H9 (cell line): ENCODE measurements at regions not wholly inside any gene's neighbourhood (a gene's known extent, or its start where the extent isn't known, plus 50 kb on each side); places are given as distances from the start of the nearest gene placed in this dataset.

ENCODE experiments used
- DNase-seq: peaks from one replicate; pipeline ENCODE4 v3.0.0-alpha.2; 2017
- H2AFZ ChIP-seq: one replicate; pipeline ENCODE4 v1.6.1; 2013; ENCODE audit warnings: mild to moderate bottlenecking, low read length, control low read depth, moderate library complexity
- H2AK5ac ChIP-seq: 2 replicates; pipeline ENCODE4 v1.6.1; 2013; ENCODE audit warnings: low read length, control low read depth, mixed read lengths; ENCODE audit not compliant: insufficient read length
- H2BK120ac ChIP-seq: one replicate; pipeline ENCODE4 v1.6.1; 2013; ENCODE audit warnings: low read depth, mild to moderate bottlenecking, low read length, control low read depth, inconsistent platforms; ENCODE audit not compliant: poor library complexity, severe bottlenecking
- H2BK12ac ChIP-seq: 2 replicates; pipeline ENCODE4 v1.6.1; 2013; ENCODE audit warnings: low read length, control low read depth, mixed read lengths, low read depth; ENCODE audit not compliant: insufficient read length
- H2BK15ac ChIP-seq: 2 replicates; pipeline ENCODE4 v1.6.1; 2013; ENCODE audit warnings: low read depth, low read length, control low read depth
- H2BK20ac ChIP-seq: one replicate; pipeline ENCODE4 v1.6.1; 2013; ENCODE audit warnings: low read depth, mild to moderate bottlenecking, low read length, control low read depth, inconsistent platforms; ENCODE audit not compliant: poor library complexity, severe bottlenecking
- H2BK5ac ChIP-seq: 2 replicates; pipeline ENCODE4 v1.6.1; 2013; ENCODE audit warnings: low read length, control low read depth, mixed read lengths; ENCODE audit not compliant: insufficient read length
- H3K14ac ChIP-seq: 2 replicates; pipeline ENCODE4 v1.6.1; 2013; ENCODE audit warnings: low read length, control low read depth; ENCODE audit not compliant: insufficient read depth
- H3K18ac ChIP-seq: 2 replicates; pipeline ENCODE4 v1.6.1; 2013; ENCODE audit warnings: low read depth, mild to moderate bottlenecking, mixed read lengths, low read length, control low read depth; ENCODE audit not compliant: insufficient read length
- H3K23ac ChIP-seq: 2 replicates; pipeline ENCODE4 v1.6.1; 2013; ENCODE audit warnings: low read length, control low read depth, mixed read lengths, low read depth; ENCODE audit not compliant: insufficient read length
- H3K23me2 ChIP-seq: 2 replicates; pipeline ENCODE4 v1.6.1; 2013; ENCODE audit warnings: low read depth, mild to moderate bottlenecking, mixed read lengths, low read length, control low read depth; ENCODE audit not compliant: insufficient read length, poor library complexity, severe bottlenecking
- H3K27ac ChIP-seq: 2 replicates; pipeline ENCODE4 v1.5.1; 2013; ENCODE audit warnings: low read length, control low read depth, mixed read lengths, low read depth; ENCODE audit not compliant: insufficient read length
- H3K27me3 ChIP-seq: 2 replicates; pipeline ENCODE4 v1.6.1; 2013; ENCODE audit warnings: low read length, control low read depth, inconsistent platforms; ENCODE audit not compliant: insufficient read depth
- H3K4ac ChIP-seq: 2 replicates; pipeline ENCODE4 v1.6.1; 2013; ENCODE audit warnings: low read depth, mild to moderate bottlenecking, control low read depth, inconsistent platforms, low read length, moderate library complexity
- H3K4me1 ChIP-seq: 2 replicates; pipeline ENCODE4 v1.6.1; 2013; ENCODE audit warnings: low read length, control low read depth, inconsistent platforms; ENCODE audit not compliant: insufficient read depth
- H3K4me2 ChIP-seq: 2 replicates; pipeline ENCODE4 v1.6.1; 2013; ENCODE audit warnings: low read length, control low read depth, mixed read lengths; ENCODE audit not compliant: insufficient read length, insufficient read depth
- H3K56ac ChIP-seq: 2 replicates; pipeline ENCODE4 v1.6.1; 2013; ENCODE audit warnings: low read depth, mild to moderate bottlenecking, mixed read lengths, low read length, control low read depth; ENCODE audit not compliant: insufficient read length
- H3K79me1 ChIP-seq: 2 replicates; pipeline ENCODE4 v1.6.1; 2013; ENCODE audit warnings: low read depth, mild to moderate bottlenecking, moderate library complexity, low read length, control low read depth, inconsistent platforms; ENCODE audit not compliant: insufficient read depth, poor library complexity, severe bottlenecking
- H3K79me2 ChIP-seq: 2 replicates; pipeline ENCODE4 v1.6.1; 2013; ENCODE audit warnings: low read length, control low read depth, inconsistent platforms; ENCODE audit not compliant: insufficient read depth
- H3K9ac ChIP-seq: 2 replicates; pipeline ENCODE4 v1.6.1; 2013; ENCODE audit warnings: low read length, control low read depth, mixed read lengths; ENCODE audit not compliant: insufficient read length; ENCODE audit errors: extremely low read depth
- H3K9me3 ChIP-seq: one replicate; pipeline ENCODE4 v1.6.1; 2013; ENCODE audit warnings: low read depth, low read length, inconsistent platforms; ENCODE audit not compliant: control insufficient read depth
- H3T11ph ChIP-seq: one replicate; pipeline ENCODE4 v1.6.1; 2013; ENCODE audit warnings: mild to moderate bottlenecking, low read length, control low read depth, inconsistent platforms
- H4K20me1 ChIP-seq: one replicate; pipeline ENCODE4 v1.6.1; 2013; ENCODE audit not compliant: control insufficient read depth, insufficient read length, insufficient read depth
- H4K5ac ChIP-seq: 2 replicates; pipeline ENCODE4 v1.6.1; 2013; ENCODE audit warnings: low read depth, mild to moderate bottlenecking, mixed read lengths, low read length, control low read depth; ENCODE audit not compliant: insufficient read length
- H4K8ac ChIP-seq: replicated peaks from 2 replicates; pipeline ENCODE4 v1.6.1; 2013; ENCODE audit warnings: low read length, control low read depth, mixed read lengths, low read depth; ENCODE audit not compliant: insufficient read length
- H4K91ac ChIP-seq: 2 replicates; pipeline ENCODE4 v1.6.1; 2013; ENCODE audit warnings: low read depth, mild to moderate bottlenecking, moderate library complexity, mixed read lengths, low read length, control low read depth; ENCODE audit not compliant: insufficient read length
- H3K27ac Mint-ChIP-seq, 3 experiments: 2 replicates in 2 of 3; 3 replicates in 1 of 3; pipeline ENCODE4 v1.8.0; 2020 to 2021; ENCODE audit warnings: mixed read lengths in 3 of 3, mild to moderate bottlenecking in 1 of 3, moderate library complexity in 1 of 3
- H3K27me3 Mint-ChIP-seq: 2 replicates; pipeline ENCODE4 v1.8.0; 2021; ENCODE audit warnings: low read depth, mild to moderate bottlenecking, moderate library complexity, mixed read lengths
- H3K36me3 Mint-ChIP-seq, 3 experiments: 2 replicates in 2 of 3; 3 replicates in 1 of 3; pipeline ENCODE4 v1.8.0; 2020 to 2021; ENCODE audit warnings: low read depth in 3 of 3, mixed read lengths in 3 of 3; ENCODE audit not compliant: insufficient read depth in 1 of 3
- H3K4me1 Mint-ChIP-seq, 2 experiments: 2 replicates each; pipeline ENCODE4 v1.8.0; 2020; ENCODE audit warnings: mixed read lengths in 2 of 2
- H3K4me3 Mint-ChIP-seq, 2 experiments: 2 replicates in 1 of 2; 3 replicates in 1 of 2; pipeline ENCODE4 v1.8.0; 2020 to 2021; ENCODE audit warnings: mild to moderate bottlenecking in 2 of 2, mixed read lengths in 2 of 2, moderate library complexity in 1 of 2
- H3K9me3 Mint-ChIP-seq, 2 experiments: 2 replicates in 1 of 2; 3 replicates in 1 of 2; pipeline ENCODE4 v1.8.0; 2020; ENCODE audit warnings: mild to moderate bottlenecking in 2 of 2, mixed read lengths in 2 of 2, moderate library complexity in 1 of 2
- CTCF ChIP-seq: fragments of 200-600 bp; sonication (generic); conservative IDR thresholded peaks from 3 replicates; pipeline ENCODE4 v1.8.0; 2021; ENCODE audit warnings: antibody characterized with exemption, mild to moderate bottlenecking
- WGBS: extraction: QIAGEN DNeasy Blood & Tissue Kit; methylation state at CpG from one replicate; pipeline ENCODE4 v1.1.7; 2013; ENCODE audit warnings: missing lambda C conversion rate, low lambda C conversion rate, mixed read lengths; ENCODE audit not compliant: insufficient read length; ENCODE audit errors: extremely low coverage; 5-methylcytosine and 5-hydroxymethylcytosine counted together

- no peaks in the 10 kb centered on the region for H3K9me3 ChIP-seq
- no peak overlapping the region for H4K5ac ChIP-seq
- H3K23me2 ChIP-seq, result no peaks in the 10 kb centered on the region
- no peak overlapping the region for H3K56ac ChIP-seq
- no CpG with 5 or more reads among the region's 3 CpGs for whole genome bisulfite sequencing
- no peaks in the 10 kb centered on the region for H3K79me2 ChIP-seq
- no peak overlapping the region for H3K14ac ChIP-seq
- H3K27ac ChIP-seq, result no peak overlapping the region
- no peak overlapping the region for H3K9ac ChIP-seq
- H4K8ac ChIP-seq, result no peak overlapping the region
- no peaks in the 10 kb centered on the region for H3K27me3 Mint-ChIP-seq
- H2BK120ac ChIP-seq, result no peak overlapping the region
- no peaks in the 10 kb centered on the region for H3K79me1 ChIP-seq
- no peaks in the 10 kb centered on the region for H3K27me3 ChIP-seq
- H4K20me1 ChIP-seq, result no peaks in the 10 kb centered on the region
- H2AK5ac ChIP-seq, result no peak overlapping the region
- no peak overlapping the region for H3K4me3 Mint-ChIP-seq
- H3T11ph ChIP-seq, result no peak overlapping the region
- no peak overlapping the region; a peak in 2 of 7 replicates for H3K27ac Mint-ChIP-seq
- no peak overlapping the region for H3K18ac ChIP-seq
- H2BK15ac ChIP-seq, result no peak overlapping the region
- no peak for TF ChIP-seq CTCF
- no peak overlapping the region for H3K4ac ChIP-seq
- H3K23ac ChIP-seq, result no peak overlapping the region
- no peaks in the 10 kb centered on the region for H3K4me1 ChIP-seq
- H2AFZ ChIP-seq, result no peak overlapping the region
- no peak overlapping the region for H2BK12ac ChIP-seq
- H2BK20ac ChIP-seq, result no peak overlapping the region
- peaks cover 6% of the 10 kb centered on the region in 2 experiments for H3K4me1 Mint-ChIP-seq
- no peak overlapping the region for H2BK5ac ChIP-seq
- no peak overlapping the region for H3K4me2 ChIP-seq
- no peak overlapping the region for H4K91ac ChIP-seq
- H3K9me3 Mint-ChIP-seq, result no peaks in the 10 kb centered on the region
- no peaks in the 10 kb centered on the region for H3K36me3 Mint-ChIP-seq
- DNase-seq, result no peak
Observed at GRCh38 chr4:180814875-180815417, 1428.3 kb upstream of the TENM3 start.
